ENCODE measurements at regions not wholly inside any gene's neighbourhood (a gene's known extent, or its start where the extent isn't known, plus 50 kb on each side); places are given as distances from the start of the nearest gene placed in this dataset.

DNA sequence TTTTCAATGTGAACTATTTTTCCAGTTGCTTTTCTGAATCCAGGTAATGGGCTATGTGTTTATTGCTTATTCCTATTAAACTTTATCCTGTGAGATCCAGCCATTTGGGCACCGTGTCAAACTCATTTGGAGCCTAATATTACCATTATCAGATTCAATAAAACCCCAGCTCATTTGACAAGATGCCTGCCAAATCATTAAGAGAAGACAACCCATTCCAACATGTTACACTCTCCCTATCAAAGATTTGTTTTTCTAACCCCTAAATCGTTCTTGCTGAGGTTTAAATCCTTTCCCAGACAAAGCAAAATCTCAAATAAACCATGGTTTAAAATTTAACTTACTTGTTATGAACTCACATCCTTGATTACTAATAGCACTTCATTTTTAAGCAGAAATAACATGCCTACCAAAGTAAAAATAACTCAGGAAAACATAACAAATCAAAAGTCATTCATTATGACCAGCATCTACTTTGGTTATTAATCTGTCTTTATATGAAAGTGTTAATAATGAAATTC is 130.0 kb upstream of the TCF21 start:
- TF ChIP-seq, protein P1, sequence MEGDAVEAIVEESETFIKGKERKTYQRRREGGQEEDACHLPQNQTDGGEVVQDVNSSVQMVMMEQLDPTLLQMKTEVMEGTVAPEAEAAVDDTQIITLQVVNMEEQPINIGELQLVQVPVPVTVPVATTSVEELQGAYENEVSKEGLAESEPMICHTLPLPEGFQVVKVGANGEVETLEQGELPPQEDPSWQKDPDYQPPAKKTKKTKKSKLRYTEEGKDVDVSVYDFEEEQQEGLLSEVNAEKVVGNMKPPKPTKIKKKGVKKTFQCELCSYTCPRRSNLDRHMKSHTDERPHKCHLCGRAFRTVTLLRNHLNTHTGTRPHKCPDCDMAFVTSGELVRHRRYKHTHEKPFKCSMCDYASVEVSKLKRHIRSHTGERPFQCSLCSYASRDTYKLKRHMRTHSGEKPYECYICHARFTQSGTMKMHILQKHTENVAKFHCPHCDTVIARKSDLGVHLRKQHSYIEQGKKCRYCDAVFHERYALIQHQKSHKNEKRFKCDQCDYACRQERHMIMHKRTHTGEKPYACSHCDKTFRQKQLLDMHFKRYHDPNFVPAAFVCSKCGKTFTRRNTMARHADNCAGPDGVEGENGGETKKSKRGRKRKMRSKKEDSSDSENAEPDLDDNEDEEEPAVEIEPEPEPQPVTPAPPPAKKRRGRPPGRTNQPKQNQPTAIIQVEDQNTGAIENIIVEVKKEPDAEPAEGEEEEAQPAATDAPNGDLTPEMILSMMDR (IDR thresholded peaks at IDR 0.05; ENCODE audit: insufficient read depth, low read depth, low read length) = no peak
- TF ChIP-seq EZH2 (IDR thresholded peaks at IDR 0.05; ENCODE audit: insufficient read depth, low read length) = no peak
